Frontal cortex (tissue), 4 donors: ENCODE measurements at regions not wholly inside any gene's neighbourhood (a gene's known extent, or its start where the extent isn't known, plus 50 kb on each side); places are given as distances from the start of the nearest gene placed in this dataset.
A peak's percentile ranks its signal among the peaks of the same experiment; 100 is the strongest.
"Not testable (repeated sequence)": the region's sequence is repeated elsewhere in the genome, so short reads cannot be mapped to it uniquely, and the experiment has no call there.

ENCODE experiments used
- DNase-seq, 2 donors: peaks; one replicate each; pipeline ENCODE4 v3.0.0; 2012; ENCODE audit warnings: low spot score in 2 of 2
- FAIRE-seq: peaks from 2 replicates; lab custom pipeline; 2012; peaks lifted over from hg19 to GRCh38; lab: Jason Lieb, UNC
- small RNA-seq: library from RNA; depleted of rRNA; stranded (forward); fragments of <200 nt; gene quantifications from one replicate; pipeline ENCODE3, GENCODE V24; 2014
- donor health status: control.
- donor health status: control.
- donor health status: control.

GRCh38 chr9:94183240-94183999 lies 75.7 kb upstream of the ZNF169 start:
- FAIRE-seq, result no peak
- DNase-seq, result no peak

- FAIRE-seq, result no peak
These were observed 70.9 kb upstream of the ZNF169 start for GRCh38 chr9:94188246-94188645.

GRCh38 chr9:94191706-94192105 lies 67.4 kb upstream of the ZNF169 start:
- DNase-seq, FAIRE-seq: not testable (repeated sequence)

More at GRCh38 chr9:94188246-94188645, 70.9 kb upstream of the ZNF169 start:
- DNase-seq, result no peak

- FAIRE-seq (no peak), DNase-seq (no peak)
These were observed 60.7 kb upstream of the ZNF169 start for GRCh38 chr9:94198414-94198813.

- DNase-seq, result no peak
- FAIRE-seq, result no peak
These were observed 59.3 kb upstream of the ZNF169 start for GRCh38 chr9:94199776-94200175.

GRCh38 chr9:94204174-94204573 lies 54.9 kb upstream of the ZNF169 start:
- DNase-seq (no peak), FAIRE-seq (no peak)

- DNase-seq (no peak), FAIRE-seq (no peak)
These were observed 51.3 kb upstream of the ZNF169 start for GRCh38 chr9:94207781-94208180.

Small RNA genes in the stretch of these regions (small RNA-seq; reads per million reads assigned to genes)
- gene MIRLET7A1 (46.0 reads per million, percentile 98 among the genes with 10 or more reads in this experiment), gene MIRLET7D (491 reads per million, percentile 99 among the genes with 10 or more reads in this experiment), gene MIRLET7F1 (45.3 reads per million, percentile 97 among the genes with 10 or more reads in this experiment)
